ENCODE measurements at regions not wholly inside any gene's neighbourhood (a gene's known extent, or its start where the extent isn't known, plus 50 kb on each side); places are given as distances from the start of the nearest gene placed in this dataset.

DNA sequence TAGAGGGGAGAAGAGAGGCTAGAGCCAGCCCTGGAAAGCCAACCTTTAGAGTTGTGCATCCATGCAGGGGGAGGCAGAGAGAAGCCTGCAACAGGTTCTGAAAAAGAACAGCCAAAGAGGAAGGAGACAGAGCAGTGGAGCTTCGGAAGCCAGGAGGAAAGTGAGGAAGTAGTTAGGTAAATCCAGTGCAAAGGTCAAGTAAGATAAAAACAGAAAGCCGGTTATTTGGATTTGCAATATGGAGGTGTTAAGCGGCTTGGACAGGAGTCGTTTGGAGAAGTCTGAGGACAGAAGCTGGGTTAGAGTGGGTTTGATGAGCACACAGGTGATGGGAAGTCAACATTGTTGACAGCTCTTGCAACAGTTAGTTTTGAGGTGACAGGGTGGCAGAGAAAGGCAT is 53.5 kb upstream of the FLT1 start:
- ATAC-seq (no peak), DNase-seq (ENCODE audit: low spot score) (no peak)

DNA sequence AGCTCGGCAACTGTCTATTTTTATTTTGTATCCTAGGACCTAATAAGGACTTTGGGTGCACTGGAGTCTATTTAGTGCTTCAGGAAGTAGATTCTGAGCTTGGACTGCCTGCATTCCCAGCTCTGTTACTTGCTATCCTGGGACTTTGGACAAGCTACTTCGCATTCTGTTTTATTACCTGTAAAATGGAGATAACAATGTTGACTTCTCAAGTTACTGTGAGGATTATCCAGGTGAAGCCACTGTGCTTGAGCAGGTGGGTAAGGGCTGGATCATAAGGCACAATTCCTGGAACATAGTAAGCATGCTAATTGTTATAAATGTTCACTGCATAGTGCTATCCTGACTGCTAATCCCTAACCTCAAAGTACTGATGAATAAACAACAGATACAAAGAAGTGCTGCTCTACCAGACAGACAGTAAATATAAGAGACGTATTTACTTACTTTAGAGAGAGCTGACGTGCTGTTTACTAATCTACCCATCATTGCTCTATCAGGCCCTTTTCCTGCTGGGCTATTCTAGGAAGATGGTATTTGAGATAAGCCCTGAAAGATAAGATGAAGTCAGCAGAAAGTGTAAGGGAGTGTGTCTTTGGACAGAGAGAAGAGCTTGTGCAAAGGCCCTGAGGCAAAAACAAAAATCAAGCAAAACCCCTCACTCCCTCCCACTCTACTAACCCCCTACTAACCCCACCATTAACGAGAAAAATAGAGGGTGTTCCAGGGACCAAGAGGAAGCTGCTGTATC is 50.8 kb upstream of the FLT1 start:
- ATAC-seq: no peak

More for the DNA sequence above, 50.8 kb upstream of the FLT1 start:
- no peak for DNase-seq (ENCODE audit: low spot score)

All from left lobe of liver (tissue), 2 donors.